ENCODE measurements at regions not wholly inside any gene's neighbourhood (a gene's known extent, or its start where the extent isn't known, plus 50 kb on each side); places are given as distances from the start of the nearest gene placed in this dataset.

DNA sequence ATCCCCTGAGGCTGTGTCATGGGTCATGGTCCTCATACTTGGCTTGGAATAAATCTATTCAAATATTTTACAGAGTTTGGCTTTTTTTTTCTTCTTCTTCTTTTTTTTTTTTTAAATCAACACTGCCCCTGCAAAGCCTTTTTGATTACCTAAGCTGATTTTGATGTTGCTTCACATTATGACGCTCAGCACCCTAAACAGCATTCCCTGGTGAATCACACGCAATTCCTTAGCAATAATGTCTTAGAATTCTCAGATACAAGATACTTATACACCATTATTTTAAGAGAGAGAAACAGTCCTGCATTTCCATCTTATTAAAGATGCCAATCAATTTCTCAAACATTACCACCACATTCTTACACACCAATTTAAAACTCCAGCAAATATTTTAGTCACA lies 323.7 kb upstream of the IGFBP3 start:
- H3K4me1 Mint-ChIP-seq (ENCODE audit: low read depth, unreplicated experiment): peaks cover 10% of the 10 kb centered on the region
- Histone ChIP-seq H3K9me3 (ENCODE audit: insufficient read depth, low read depth, low read length) (no peaks in the 10 kb centered on the region), H3K36me3 (ENCODE audit: insufficient read depth, low read length) (no peaks in the 10 kb centered on the region), H3K27me3 (ENCODE audit: insufficient read depth, low read length) (no peaks in the 10 kb centered on the region), H3K4me3 (ENCODE audit: insufficient read depth, low read depth, low read length) (no peak overlapping the region), H3K27ac (ENCODE audit: low read depth, low read length) (no peak overlapping the region), H2AFZ (ENCODE audit: low read depth, low read length) (no peak overlapping the region), H3K4me2 (ENCODE audit: low read length) (no peak overlapping the region), H3K9ac (ENCODE audit: low read length) (no peak overlapping the region), H4K20me1 (ENCODE audit: insufficient read depth, low read length) (no peaks in the 10 kb centered on the region), H3K79me2 (ENCODE audit: insufficient read depth, low read length) (no peaks in the 10 kb centered on the region), H3K4me1 (ENCODE audit: insufficient read depth, low read length) (no peaks in the 10 kb centered on the region)
- H3K27ac Mint-ChIP-seq (ENCODE audit: unreplicated experiment): peak overlapping the region; percentile 4
- no peaks in the 10 kb centered on the region for H3K36me3 Mint-ChIP-seq (ENCODE audit: low read depth, unreplicated experiment)
- H3K27me3 Mint-ChIP-seq (ENCODE audit: low read depth, unreplicated experiment): no peaks in the 10 kb centered on the region
- DNase-seq (ENCODE audit: low read depth) (no peak), FAIRE-seq (no peak)
- no peak overlapping the region for H3K4me3 Mint-ChIP-seq (ENCODE audit: unreplicated experiment)
- TF ChIP-seq EZH2 (IDR thresholded peaks at IDR 0.05; ENCODE audit: insufficient read depth, low read length): no peak
- TF ChIP-seq, protein P1, sequence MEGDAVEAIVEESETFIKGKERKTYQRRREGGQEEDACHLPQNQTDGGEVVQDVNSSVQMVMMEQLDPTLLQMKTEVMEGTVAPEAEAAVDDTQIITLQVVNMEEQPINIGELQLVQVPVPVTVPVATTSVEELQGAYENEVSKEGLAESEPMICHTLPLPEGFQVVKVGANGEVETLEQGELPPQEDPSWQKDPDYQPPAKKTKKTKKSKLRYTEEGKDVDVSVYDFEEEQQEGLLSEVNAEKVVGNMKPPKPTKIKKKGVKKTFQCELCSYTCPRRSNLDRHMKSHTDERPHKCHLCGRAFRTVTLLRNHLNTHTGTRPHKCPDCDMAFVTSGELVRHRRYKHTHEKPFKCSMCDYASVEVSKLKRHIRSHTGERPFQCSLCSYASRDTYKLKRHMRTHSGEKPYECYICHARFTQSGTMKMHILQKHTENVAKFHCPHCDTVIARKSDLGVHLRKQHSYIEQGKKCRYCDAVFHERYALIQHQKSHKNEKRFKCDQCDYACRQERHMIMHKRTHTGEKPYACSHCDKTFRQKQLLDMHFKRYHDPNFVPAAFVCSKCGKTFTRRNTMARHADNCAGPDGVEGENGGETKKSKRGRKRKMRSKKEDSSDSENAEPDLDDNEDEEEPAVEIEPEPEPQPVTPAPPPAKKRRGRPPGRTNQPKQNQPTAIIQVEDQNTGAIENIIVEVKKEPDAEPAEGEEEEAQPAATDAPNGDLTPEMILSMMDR (IDR thresholded peaks at IDR 0.05; ENCODE audit: insufficient read depth, low read depth, low read length): no peak
- no peaks in the 10 kb centered on the region for H3K9me3 Mint-ChIP-seq (ENCODE audit: unreplicated experiment)

GRCh38 chr7:46243406-46243805 lies 322.3 kb upstream of the IGFBP3 start:
- Histone ChIP-seq H3K4me3 (ENCODE audit: insufficient read depth, low read depth, low read length) (no peak overlapping the region), H3K27ac (ENCODE audit: low read depth, low read length) (no peak overlapping the region), H3K9ac (ENCODE audit: low read length) (no peak overlapping the region), H3K9me3 (ENCODE audit: insufficient read depth, low read depth, low read length) (no peaks in the 10 kb centered on the region), H4K20me1 (ENCODE audit: insufficient read depth, low read length) (no peaks in the 10 kb centered on the region), H3K27me3 (ENCODE audit: insufficient read depth, low read length) (no peaks in the 10 kb centered on the region), H2AFZ (ENCODE audit: low read depth, low read length) (no peak overlapping the region), H3K4me2 (ENCODE audit: low read length) (no peak overlapping the region), H3K79me2 (ENCODE audit: insufficient read depth, low read length) (no peaks in the 10 kb centered on the region), H3K36me3 (ENCODE audit: insufficient read depth, low read length) (no peaks in the 10 kb centered on the region), H3K4me1 (ENCODE audit: insufficient read depth, low read length) (no peaks in the 10 kb centered on the region)
- no peak for DNase-seq (ENCODE audit: low read depth)
- peaks cover 10% of the 10 kb centered on the region for H3K4me1 Mint-ChIP-seq (ENCODE audit: low read depth, unreplicated experiment)
- no peak for FAIRE-seq
- no peak overlapping the region for H3K27ac Mint-ChIP-seq (ENCODE audit: unreplicated experiment)
- H3K9me3 Mint-ChIP-seq (ENCODE audit: unreplicated experiment): no peaks in the 10 kb centered on the region
- H3K36me3 Mint-ChIP-seq (ENCODE audit: low read depth, unreplicated experiment): no peaks in the 10 kb centered on the region
- TF ChIP-seq, protein P1 (IDR thresholded peaks at IDR 0.05; ENCODE audit: insufficient read depth, low read depth, low read length): no peak
- TF ChIP-seq EZH2 (IDR thresholded peaks at IDR 0.05; ENCODE audit: insufficient read depth, low read length): no peak
- no peak overlapping the region for H3K4me3 Mint-ChIP-seq (ENCODE audit: unreplicated experiment)
- no peaks in the 10 kb centered on the region for H3K27me3 Mint-ChIP-seq (ENCODE audit: low read depth, unreplicated experiment)

GRCh38 chr7:46239846-46240245 lies 318.8 kb upstream of the IGFBP3 start:
- Histone ChIP-seq H3K36me3 (ENCODE audit: insufficient read depth, low read length) (no peaks in the 10 kb centered on the region), H3K9me3 (ENCODE audit: insufficient read depth, low read depth, low read length) (no peaks in the 10 kb centered on the region), H3K4me1 (ENCODE audit: insufficient read depth, low read length) (no peaks in the 10 kb centered on the region), H3K27me3 (ENCODE audit: insufficient read depth, low read length) (no peaks in the 10 kb centered on the region), H2AFZ (ENCODE audit: low read depth, low read length) (no peak overlapping the region), H3K4me3 (ENCODE audit: insufficient read depth, low read depth, low read length) (no peak overlapping the region), H3K79me2 (ENCODE audit: insufficient read depth, low read length) (no peaks in the 10 kb centered on the region), H3K9ac (ENCODE audit: low read length) (no peak overlapping the region), H4K20me1 (ENCODE audit: insufficient read depth, low read length) (no peaks in the 10 kb centered on the region), H3K4me2 (ENCODE audit: low read length) (no peak overlapping the region), H3K27ac (ENCODE audit: low read depth, low read length) (no peak overlapping the region)
- no peaks in the 10 kb centered on the region for H3K9me3 Mint-ChIP-seq (ENCODE audit: unreplicated experiment)
- no peak overlapping the region for H3K27ac Mint-ChIP-seq (ENCODE audit: unreplicated experiment)
- H3K4me3 Mint-ChIP-seq (ENCODE audit: unreplicated experiment): no peak overlapping the region
- TF ChIP-seq EZH2 (IDR thresholded peaks at IDR 0.05; ENCODE audit: insufficient read depth, low read length): no peak
- TF ChIP-seq, protein P1 (IDR thresholded peaks at IDR 0.05; ENCODE audit: insufficient read depth, low read depth, low read length): no peak
- DNase-seq (ENCODE audit: low read depth): no peak
- H3K4me1 Mint-ChIP-seq (ENCODE audit: low read depth, unreplicated experiment): peaks cover 2% of the 10 kb centered on the region
- no peak for FAIRE-seq
- no peaks in the 10 kb centered on the region for H3K27me3 Mint-ChIP-seq (ENCODE audit: low read depth, unreplicated experiment)
- no peaks in the 10 kb centered on the region for H3K36me3 Mint-ChIP-seq (ENCODE audit: low read depth, unreplicated experiment)
